Ovary (tissue), 7 donors: ENCODE measurements at regions not wholly inside any gene's neighbourhood (a gene's known extent, or its start where the extent isn't known, plus 50 kb on each side); places are given as distances from the start of the nearest gene placed in this dataset.

Experiments
- DNase-seq, 5 donors: peaks; one replicate each; pipeline ENCODE4 v3.0.0-alpha.2; 2019 to 2020
- H3K27ac ChIP-seq, 2 donors: fragments of 200-600 bp; one replicate each; pipeline versions ENCODE4 v1.5.1 to v1.8.0; 2019 to 2022
- H3K27me3 ChIP-seq: fragments of 200-600 bp; one replicate; pipeline ENCODE4 v1.8.0; 2022
- H3K36me3 ChIP-seq: fragments of 200-600 bp; sonication (generic); one replicate; pipeline ENCODE4 v1.5.1; 2019
- H3K4me1 ChIP-seq: one replicate; pipeline ENCODE4 v1.8.1; 2013; ENCODE audit warnings: mild to moderate bottlenecking, moderate library complexity; ENCODE audit not compliant: insufficient read depth
- H3K4me3 ChIP-seq: fragments of 200-600 bp; sonication (generic); one replicate; pipeline ENCODE4 v1.5.1; 2017
- H3K9me3 ChIP-seq, 2 donors: fragments of 200-600 bp in 1 of 2; sonication (generic) in 1 of 2; one replicate each; pipeline versions ENCODE4 v1.5.1 to v1.8.1; 2013 to 2019; ENCODE audit warnings: mild to moderate bottlenecking in 1 of 2, moderate library complexity in 1 of 2
- EP300 ChIP-seq: sonication (generic); formaldehyde crosslinking; IDR thresholded peaks from one replicate; pipeline ENCODE4 v1.6.1; 2017; ENCODE audit warnings: antibody characterized with exemption
- POLR2A ChIP-seq: fragments of 450-650 bp; IDR thresholded peaks from one replicate; pipeline ENCODE4 v1.6.1; 2017; ENCODE audit warnings: antibody characterized with exemption, mild to moderate bottlenecking, moderate library complexity
- WGBS, 3 donors: extraction: QIAGEN DNeasy Blood & Tissue Kit in 1 of 3; methylation state at CpG; one replicate each; pipeline versions ENCODE4 v1.1.5 to v1.1.7; 2013 to 2017; 5-methylcytosine and 5-hydroxymethylcytosine counted together
- intact Hi-C, 4 donors: fragments of 100-400 bp; cut with DNase I; formaldehyde crosslinking; loops; one replicate each; pipeline versions ENCODE4 v1.11.0 to v1.15.1; 2022 to 2023
- TF ChIP-seq, protein P1 (sequence below), 3 donors: fragments of 450-650 bp in 2 of 3; fragments of 200-600 bp in 1 of 3; IDR thresholded peaks; one replicate each; pipeline versions ENCODE4 v1.5.1 to v1.8.0; 2016 to 2022; ENCODE audit warnings: antibody characterized with exemption in 3 of 3, mild to moderate bottlenecking in 1 of 3
- donor health status: DM: no; HTN: no; CAD: no; lungs with moderate emphysema.
- donor health status: DM: no; HTN: no; CAD: no.
- donor health status: Bipolar disorder and iron deficiency.
- donor health status: DM: no; HTN: no; CAD: no.
- donor health status: DM: yes; HTN: yes; CAD: no.

DNA sequence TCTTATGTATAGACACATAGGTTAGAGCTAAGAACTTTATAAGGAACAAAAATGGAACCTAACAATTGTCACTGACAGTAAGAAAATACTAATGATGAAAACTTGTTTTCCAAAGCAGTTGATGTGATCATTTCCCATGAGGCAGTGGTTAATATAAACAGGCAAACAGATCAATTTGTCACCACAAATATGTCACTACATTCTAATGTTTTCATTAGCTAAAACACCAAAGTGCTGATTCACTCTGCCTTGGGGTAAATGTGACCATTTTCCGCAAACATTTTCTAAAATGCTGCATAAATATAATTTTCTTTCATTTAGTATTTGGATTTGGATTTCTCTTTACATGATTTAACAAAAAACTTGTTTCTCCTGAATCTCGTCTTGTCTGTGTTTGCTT lies 408.9 kb upstream of the CTSO start:
- 40 to 58% (median 45%) methylated on average over 2 of the region's 2 CpGs for WGBS, 3 donors
- intact Hi-C loops: no loop called here
- no peak for DNase-seq
- no peaks in the 10 kb centered on the region for H3K36me3 ChIP-seq
- H3K27me3 ChIP-seq: no peaks in the 10 kb centered on the region
- no peak for TF ChIP-seq EP300
- TF ChIP-seq POLR2A: no peak
- TF ChIP-seq, protein P1, sequence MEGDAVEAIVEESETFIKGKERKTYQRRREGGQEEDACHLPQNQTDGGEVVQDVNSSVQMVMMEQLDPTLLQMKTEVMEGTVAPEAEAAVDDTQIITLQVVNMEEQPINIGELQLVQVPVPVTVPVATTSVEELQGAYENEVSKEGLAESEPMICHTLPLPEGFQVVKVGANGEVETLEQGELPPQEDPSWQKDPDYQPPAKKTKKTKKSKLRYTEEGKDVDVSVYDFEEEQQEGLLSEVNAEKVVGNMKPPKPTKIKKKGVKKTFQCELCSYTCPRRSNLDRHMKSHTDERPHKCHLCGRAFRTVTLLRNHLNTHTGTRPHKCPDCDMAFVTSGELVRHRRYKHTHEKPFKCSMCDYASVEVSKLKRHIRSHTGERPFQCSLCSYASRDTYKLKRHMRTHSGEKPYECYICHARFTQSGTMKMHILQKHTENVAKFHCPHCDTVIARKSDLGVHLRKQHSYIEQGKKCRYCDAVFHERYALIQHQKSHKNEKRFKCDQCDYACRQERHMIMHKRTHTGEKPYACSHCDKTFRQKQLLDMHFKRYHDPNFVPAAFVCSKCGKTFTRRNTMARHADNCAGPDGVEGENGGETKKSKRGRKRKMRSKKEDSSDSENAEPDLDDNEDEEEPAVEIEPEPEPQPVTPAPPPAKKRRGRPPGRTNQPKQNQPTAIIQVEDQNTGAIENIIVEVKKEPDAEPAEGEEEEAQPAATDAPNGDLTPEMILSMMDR (IDR thresholded peaks at IDR 0.05): no peak
- H3K27ac ChIP-seq: no peak overlapping the region
- no peaks in the 10 kb centered on the region for H3K4me1 ChIP-seq
- no peak overlapping the region for H3K4me3 ChIP-seq
- H3K9me3 ChIP-seq: no peaks in the 10 kb centered on the region

DNA sequence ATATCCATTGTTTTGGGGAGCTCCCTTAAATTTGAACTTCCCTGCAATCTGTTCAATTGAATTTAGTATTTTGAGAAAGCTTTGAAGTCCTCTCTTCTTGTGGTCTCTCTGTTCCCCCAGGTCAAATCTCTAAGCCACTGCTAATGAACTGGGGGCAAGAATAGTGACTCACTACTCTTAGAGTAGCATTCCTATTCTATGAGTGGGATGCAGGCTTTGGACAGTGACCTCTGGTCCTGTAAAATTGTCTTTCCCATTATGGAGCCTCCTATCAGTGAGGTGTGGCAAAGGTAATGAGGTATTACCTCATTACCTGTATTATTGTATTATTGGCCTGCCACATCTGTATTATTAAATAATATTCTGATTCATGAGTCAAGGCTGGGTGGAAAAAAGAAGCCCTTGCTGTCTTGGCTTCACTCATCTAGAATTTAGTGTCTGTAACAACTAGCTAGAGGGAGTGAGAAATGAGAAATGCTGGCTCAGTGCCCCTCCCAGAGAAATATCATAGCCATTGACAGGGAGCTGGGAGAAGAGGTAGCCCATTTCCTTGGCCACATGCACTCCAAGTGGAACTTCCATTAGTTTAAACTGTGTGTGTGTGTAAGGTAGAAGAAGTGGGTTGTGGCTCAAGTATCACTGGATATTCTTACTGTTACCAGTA lies 393.9 kb upstream of the CTSO start:
- no peak overlapping the region for H3K27ac ChIP-seq
- no peak for DNase-seq
- H3K27me3 ChIP-seq: no peaks in the 10 kb centered on the region
- no peaks in the 10 kb centered on the region for H3K9me3 ChIP-seq
- H3K4me3 ChIP-seq: no peak overlapping the region
- H3K4me1 ChIP-seq: no peaks in the 10 kb centered on the region
- no peaks in the 10 kb centered on the region for H3K36me3 ChIP-seq
- intact Hi-C loops: no loop called here
- TF ChIP-seq, protein P1 (IDR thresholded peaks at IDR 0.05): no peak
- TF ChIP-seq POLR2A (no peak), EP300 (no peak)

DNA sequence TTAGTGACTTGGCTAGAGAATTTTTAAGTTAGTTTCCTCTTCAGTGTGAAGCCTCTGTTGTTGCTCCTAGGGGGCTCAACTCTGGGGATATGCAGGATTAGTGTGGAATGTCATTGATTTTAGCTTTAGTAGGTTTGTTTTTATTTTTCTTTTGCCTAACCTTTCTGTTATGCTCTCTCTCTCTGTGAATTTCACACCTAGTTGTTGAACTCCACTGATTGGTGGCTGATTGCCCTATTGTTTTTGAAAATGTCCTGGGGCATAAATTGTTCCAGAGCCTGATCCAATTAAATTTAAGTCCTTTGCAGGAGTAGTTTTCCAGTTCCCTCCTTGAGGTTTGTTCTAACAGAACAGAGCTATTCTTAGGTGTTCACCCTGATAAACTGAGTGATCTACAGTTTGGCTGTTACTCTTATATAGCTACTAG lies 393.3 kb upstream of the CTSO start:
- Histone ChIP-seq H3K4me1 (no peaks in the 10 kb centered on the region), H3K4me3 (no peak overlapping the region), H3K9me3 (no peaks in the 10 kb centered on the region), H3K36me3 (no peaks in the 10 kb centered on the region), H3K27ac (no peak overlapping the region), H3K27me3 (no peaks in the 10 kb centered on the region)
- TF ChIP-seq, protein P1 (IDR thresholded peaks at IDR 0.05): no peak
- TF ChIP-seq POLR2A (no peak), EP300 (no peak)
- intact Hi-C loops: no loop called here
- DNase-seq: no peak

DNA sequence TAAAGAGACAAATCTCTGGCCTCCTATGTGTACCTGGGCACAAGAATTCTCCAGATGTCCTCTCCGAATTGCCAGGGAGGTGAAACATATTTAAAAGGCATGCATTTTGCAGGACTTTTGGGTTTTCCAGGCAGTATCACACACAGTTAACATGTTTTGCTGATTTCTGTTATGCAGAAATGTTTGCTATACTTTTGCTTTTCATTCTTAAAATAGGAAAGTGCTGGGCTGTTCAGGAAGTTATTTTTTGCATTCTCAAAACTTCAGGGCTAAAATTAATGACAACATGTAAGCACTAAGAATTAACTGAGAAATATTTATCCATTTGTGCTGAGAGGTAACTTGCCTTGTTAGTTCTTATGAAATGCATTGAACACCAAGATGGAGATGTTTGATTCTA lies 390.7 kb upstream of the CTSO start:
- no peaks in the 10 kb centered on the region for H3K9me3 ChIP-seq
- WGBS, 3 donors: 14 to 25% (median 24%) methylated on average over 1 of the region's 1 CpG
- no peak for DNase-seq
- H3K27ac ChIP-seq: no peak overlapping the region
- H3K4me3 ChIP-seq: no peak overlapping the region
- TF ChIP-seq, protein P1 (IDR thresholded peaks at IDR 0.05): no peak
- TF ChIP-seq EP300 (no peak), POLR2A (no peak)
- H3K27me3 ChIP-seq: no peaks in the 10 kb centered on the region
- H3K36me3 ChIP-seq: no peaks in the 10 kb centered on the region
- intact Hi-C loops: no loop called here
- H3K4me1 ChIP-seq: no peaks in the 10 kb centered on the region
